ENCODE measurements at regions not wholly inside any gene's neighbourhood (a gene's known extent, or its start where the extent isn't known, plus 50 kb on each side); places are given as distances from the start of the nearest gene placed in this dataset.
"Not testable (repeated sequence)": the region's sequence is repeated elsewhere in the genome, so short reads cannot be mapped to it uniquely, and the experiment has no call there.

DNA sequence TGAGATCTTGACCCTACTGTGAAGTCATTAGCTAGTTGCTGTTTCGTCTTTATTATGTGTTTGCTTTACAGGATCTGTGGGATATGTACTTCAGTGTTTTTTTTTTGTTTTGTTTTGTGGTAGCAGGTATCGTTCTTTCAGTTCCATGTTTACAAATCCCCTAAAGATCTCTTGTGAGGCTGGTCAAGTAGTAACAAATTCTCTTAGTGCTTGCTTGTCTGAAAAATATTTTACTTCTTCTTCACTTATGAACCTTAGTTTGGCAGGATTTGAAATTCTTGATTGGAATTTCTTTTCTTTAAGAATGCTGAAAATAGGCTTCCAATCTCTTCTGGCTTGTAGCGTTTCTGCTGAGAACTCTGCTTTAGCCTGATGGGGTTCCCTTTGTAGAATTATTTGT, 235.8 kb upstream of the ALCAM start:
- TF ChIP-seq, protein P1, sequence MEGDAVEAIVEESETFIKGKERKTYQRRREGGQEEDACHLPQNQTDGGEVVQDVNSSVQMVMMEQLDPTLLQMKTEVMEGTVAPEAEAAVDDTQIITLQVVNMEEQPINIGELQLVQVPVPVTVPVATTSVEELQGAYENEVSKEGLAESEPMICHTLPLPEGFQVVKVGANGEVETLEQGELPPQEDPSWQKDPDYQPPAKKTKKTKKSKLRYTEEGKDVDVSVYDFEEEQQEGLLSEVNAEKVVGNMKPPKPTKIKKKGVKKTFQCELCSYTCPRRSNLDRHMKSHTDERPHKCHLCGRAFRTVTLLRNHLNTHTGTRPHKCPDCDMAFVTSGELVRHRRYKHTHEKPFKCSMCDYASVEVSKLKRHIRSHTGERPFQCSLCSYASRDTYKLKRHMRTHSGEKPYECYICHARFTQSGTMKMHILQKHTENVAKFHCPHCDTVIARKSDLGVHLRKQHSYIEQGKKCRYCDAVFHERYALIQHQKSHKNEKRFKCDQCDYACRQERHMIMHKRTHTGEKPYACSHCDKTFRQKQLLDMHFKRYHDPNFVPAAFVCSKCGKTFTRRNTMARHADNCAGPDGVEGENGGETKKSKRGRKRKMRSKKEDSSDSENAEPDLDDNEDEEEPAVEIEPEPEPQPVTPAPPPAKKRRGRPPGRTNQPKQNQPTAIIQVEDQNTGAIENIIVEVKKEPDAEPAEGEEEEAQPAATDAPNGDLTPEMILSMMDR (IDR thresholded peaks at IDR 0.05; ENCODE audit: low read depth, low read length, missing control alignments) = no peak
- DNase-seq (ENCODE audit: extremely low read depth, low read depth) = no peak
- no peak overlapping the region for H3K4me3 ChIP-seq (replicated peaks; ENCODE audit: low read depth, low read length)

DNA sequence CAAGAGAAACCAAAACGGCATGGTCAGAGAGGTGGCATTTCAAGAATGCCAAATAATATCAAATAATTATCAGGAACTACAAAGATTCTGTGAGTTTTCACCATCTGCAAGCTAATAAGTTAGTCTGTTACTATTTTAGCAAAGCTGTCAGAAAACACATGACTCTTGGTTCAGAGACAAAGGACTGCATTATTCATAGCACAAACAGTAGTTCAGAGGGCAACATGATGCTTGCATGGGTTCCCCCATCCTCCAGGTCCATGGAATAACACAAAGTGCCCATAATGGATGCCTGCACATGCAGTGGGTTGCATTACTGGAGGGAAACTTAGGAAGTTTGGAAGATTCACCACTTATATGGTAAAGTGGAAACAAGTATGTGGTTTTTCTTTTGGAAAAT, 228.8 kb upstream of the ALCAM start:
- TF ChIP-seq, protein P1 (IDR thresholded peaks at IDR 0.05; ENCODE audit: low read depth, low read length, missing control alignments) = no peak
- H3K4me3 ChIP-seq (replicated peaks; ENCODE audit: low read depth, low read length) = no peak overlapping the region
- no peak for DNase-seq (ENCODE audit: extremely low read depth, low read depth)

DNA sequence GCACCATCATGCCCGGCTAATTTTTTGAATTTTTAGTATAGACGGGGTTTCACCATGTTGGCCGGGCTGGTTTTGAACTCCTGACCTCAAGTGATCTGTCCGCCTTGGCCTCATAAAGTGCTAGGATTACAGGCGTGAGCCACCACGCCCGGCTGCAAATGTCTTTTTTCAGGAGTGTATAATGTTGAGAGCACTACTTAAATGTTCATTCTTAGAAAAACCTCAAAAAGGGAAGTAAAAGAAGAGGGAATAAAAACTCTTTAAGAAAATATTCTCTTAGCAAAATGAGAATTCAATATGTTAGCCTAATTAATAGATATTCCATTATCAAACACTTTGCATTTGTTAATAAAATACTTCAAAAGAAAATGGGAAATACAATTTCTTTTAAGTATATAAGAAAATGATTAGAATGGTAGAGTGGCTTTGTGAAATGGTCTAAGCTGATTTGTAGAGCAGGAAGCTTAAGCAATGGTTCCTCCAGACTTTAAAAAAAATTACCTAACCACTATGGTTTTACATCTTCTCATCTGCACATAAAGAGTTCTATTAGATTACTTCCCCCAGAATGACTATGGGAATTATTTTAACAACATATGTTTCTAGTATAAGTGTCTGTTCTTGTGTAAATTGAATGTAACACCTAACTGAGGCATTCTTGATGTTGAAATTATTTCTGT, 226.7 kb upstream of the ALCAM start:
- TF ChIP-seq, protein P1 (IDR thresholded peaks at IDR 0.05; ENCODE audit: low read depth, low read length, missing control alignments) = no peak
- H3K4me3 ChIP-seq (replicated peaks; ENCODE audit: low read depth, low read length) = no peak overlapping the region
- DNase-seq (ENCODE audit: extremely low read depth, low read depth) = no peak

DNA sequence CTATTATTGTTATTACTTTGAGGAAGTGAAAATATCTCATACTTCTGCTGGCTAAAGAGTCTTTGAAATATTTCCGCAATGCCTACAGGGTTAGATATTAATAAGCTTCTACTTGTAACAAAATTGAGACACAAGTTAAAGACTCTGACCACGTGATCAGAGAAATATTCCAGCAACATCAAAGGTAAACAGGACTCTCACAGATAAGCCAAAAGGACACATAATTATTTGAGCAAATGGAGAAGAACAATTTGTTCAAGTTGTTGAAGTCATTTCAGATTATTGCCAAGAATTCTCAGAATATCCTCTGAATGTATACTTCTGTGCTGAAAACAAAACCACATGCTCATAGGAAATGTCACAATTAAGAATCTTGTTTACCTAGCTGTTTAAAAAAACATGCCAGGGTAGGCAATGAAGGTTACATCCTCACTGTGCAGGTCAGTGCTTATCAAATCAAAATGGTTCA, 225.8 kb upstream of the ALCAM start:
- H3K4me3 ChIP-seq (replicated peaks; ENCODE audit: low read depth, low read length) = no peak overlapping the region
- TF ChIP-seq, protein P1 (IDR thresholded peaks at IDR 0.05; ENCODE audit: low read depth, low read length, missing control alignments) = no peak
- no peak for DNase-seq (ENCODE audit: extremely low read depth, low read depth)

DNA sequence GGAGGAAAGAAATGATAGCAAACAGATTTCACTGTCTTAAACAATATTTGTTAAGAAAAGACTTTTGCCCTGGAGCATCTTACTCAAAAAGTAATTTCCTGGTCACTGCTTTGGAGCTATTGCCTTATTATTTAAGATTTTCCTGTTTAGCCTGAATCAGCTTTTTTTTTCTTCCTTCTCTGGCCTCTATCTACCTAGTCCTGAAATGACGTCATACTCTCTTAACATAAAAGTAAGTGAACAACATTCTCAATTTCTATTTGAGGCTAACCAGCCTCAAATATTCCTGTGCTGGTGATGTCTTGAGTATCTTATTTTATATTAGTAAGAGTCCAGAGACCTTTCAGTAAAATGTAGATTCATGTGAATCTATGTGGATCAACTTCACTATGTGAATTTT, 221.9 kb upstream of the ALCAM start:
- TF ChIP-seq, protein P1 (IDR thresholded peaks at IDR 0.05; ENCODE audit: low read depth, low read length, missing control alignments) = no peak
- no peak for DNase-seq (ENCODE audit: extremely low read depth, low read depth)

DNA sequence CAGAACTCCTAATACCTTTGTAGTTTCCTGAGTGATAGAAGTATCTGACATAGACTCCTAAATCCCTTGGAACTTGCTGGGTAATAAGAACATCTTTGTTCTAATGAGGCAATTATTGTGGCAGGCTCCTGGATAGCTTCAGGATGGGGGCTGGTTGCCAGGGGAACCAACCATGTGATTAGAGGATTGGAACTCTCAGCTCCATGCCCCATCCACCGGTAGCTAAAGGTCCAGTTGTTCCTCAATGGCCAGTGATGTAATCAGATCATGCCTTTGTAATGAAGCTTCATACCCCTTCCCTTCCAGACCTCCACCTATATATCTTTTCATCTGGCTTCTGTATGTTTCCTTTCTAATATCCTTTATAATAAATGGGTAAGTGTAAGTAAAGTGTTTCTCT, 221.2 kb upstream of the ALCAM start:
- no peak overlapping the region for H3K4me3 ChIP-seq (replicated peaks; ENCODE audit: low read depth, low read length)
- DNase-seq (ENCODE audit: extremely low read depth, low read depth) = no peak
- TF ChIP-seq, protein P1 (IDR thresholded peaks at IDR 0.05; ENCODE audit: low read depth, low read length, missing control alignments) = no peak

More for the DNA sequence above, 221.9 kb upstream of the ALCAM start:
- H3K4me3 ChIP-seq (replicated peaks; ENCODE audit: low read depth, low read length) = no peak overlapping the region

DNA sequence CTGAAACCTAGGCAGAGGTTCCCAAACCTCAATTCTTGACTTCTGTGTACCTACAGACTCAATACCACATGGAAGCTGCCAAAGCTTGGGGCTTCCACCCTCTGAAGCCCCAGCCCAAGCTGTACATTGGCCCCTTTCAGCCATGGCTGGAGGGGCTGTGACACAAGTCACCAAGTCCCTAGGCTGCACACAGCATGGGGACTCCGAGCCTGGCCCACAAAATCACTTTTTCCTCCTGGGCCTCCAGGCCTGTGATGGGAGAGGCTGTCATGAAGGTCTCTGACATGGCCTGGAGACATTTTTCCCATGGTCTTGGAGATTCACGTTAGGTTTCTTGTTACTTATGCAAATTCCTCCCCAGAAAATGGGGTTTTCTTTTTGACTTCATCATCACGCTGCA, 217.5 kb upstream of the ALCAM start:
- H3K4me3 ChIP-seq (replicated peaks; ENCODE audit: low read depth, low read length); DNase-seq (ENCODE audit: extremely low read depth, low read depth): not testable (repeated sequence)

All from HFF-Myc (cell line).